ENCODE measurements at regions not wholly inside any gene's neighbourhood (a gene's known extent, or its start where the extent isn't known, plus 50 kb on each side); places are given as distances from the start of the nearest gene placed in this dataset.

DNA sequence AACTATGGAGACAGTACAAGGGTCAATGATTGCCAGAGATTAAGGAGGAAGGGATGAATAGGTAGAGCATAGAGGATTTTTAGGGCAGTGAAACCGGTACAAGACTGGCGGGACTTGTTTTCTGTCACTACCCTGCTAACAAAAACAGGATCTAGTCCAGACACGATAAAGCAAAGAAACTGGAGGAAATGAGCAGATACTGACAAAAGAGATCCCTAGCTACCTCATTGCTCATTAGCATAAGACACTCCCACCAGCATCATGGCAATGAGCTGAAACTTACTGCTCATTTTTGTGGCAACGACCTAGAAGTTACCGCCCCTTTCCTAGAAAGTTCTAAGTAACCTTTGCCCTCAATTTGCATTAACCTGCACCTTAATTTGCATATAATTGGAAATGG, 131.2 kb downstream of the ETAA1 start:
- TF ChIP-seq, protein P1, sequence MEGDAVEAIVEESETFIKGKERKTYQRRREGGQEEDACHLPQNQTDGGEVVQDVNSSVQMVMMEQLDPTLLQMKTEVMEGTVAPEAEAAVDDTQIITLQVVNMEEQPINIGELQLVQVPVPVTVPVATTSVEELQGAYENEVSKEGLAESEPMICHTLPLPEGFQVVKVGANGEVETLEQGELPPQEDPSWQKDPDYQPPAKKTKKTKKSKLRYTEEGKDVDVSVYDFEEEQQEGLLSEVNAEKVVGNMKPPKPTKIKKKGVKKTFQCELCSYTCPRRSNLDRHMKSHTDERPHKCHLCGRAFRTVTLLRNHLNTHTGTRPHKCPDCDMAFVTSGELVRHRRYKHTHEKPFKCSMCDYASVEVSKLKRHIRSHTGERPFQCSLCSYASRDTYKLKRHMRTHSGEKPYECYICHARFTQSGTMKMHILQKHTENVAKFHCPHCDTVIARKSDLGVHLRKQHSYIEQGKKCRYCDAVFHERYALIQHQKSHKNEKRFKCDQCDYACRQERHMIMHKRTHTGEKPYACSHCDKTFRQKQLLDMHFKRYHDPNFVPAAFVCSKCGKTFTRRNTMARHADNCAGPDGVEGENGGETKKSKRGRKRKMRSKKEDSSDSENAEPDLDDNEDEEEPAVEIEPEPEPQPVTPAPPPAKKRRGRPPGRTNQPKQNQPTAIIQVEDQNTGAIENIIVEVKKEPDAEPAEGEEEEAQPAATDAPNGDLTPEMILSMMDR (IDR thresholded peaks at IDR 0.05; ENCODE audit: low read depth, low read length): no peak
- no peak for DNase-seq (ENCODE audit: low read depth in 2 of 2)
- H3K4me3 ChIP-seq (replicated peaks in 1 of 2; ENCODE audit: low read depth in 2 of 2, low read length in 2 of 2): no peak overlapping the region

DNA sequence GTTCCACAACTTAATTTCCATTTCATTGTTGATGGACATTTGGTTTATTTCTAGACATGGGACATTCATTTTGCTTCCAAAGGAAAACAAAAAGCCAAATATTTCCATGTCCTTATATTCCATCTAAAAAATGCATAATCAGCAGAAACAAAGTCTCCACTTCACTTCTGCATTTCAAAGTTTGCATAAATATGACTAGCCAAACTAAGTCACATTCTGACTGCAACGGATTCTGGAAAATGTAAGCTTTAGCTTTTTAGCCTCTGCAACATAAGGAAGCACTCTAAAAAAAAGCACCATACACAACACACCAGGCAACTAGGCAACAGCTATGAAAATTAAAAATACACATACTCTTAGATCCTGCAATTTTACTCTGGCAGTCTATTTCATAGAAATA, 135.3 kb downstream of the ETAA1 start:
- DNase-seq (ENCODE audit: low read depth in 2 of 2): no peak
- TF ChIP-seq, protein P1 (IDR thresholded peaks at IDR 0.05; ENCODE audit: low read depth, low read length): no peak
- no peak overlapping the region for H3K4me3 ChIP-seq (replicated peaks in 1 of 2; ENCODE audit: low read depth in 2 of 2, low read length in 2 of 2)

DNA sequence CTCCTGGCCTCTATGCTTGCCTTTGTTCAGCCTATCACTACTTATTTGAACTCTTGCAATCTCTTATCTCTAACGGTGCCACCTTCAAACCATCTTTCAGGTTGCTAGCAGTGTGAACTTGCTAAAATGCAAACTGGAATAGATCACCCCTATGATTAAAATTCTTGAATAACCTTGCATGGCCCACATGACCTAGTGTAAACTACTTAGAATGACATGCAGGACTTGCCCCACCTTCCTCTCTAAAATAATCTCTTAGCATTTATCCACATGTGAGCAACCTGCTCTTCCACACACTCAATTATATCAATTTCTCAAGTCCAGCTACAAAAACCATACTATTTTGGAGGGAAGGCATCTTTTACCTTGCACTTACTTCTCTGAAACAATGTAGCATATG, 137.6 kb downstream of the ETAA1 start:
- no peak overlapping the region for H3K4me3 ChIP-seq (replicated peaks in 1 of 2; ENCODE audit: low read depth in 2 of 2, low read length in 2 of 2)
- TF ChIP-seq, protein P1 (IDR thresholded peaks at IDR 0.05; ENCODE audit: low read depth, low read length): no peak
- no peak for DNase-seq (ENCODE audit: low read depth in 2 of 2)

DNA sequence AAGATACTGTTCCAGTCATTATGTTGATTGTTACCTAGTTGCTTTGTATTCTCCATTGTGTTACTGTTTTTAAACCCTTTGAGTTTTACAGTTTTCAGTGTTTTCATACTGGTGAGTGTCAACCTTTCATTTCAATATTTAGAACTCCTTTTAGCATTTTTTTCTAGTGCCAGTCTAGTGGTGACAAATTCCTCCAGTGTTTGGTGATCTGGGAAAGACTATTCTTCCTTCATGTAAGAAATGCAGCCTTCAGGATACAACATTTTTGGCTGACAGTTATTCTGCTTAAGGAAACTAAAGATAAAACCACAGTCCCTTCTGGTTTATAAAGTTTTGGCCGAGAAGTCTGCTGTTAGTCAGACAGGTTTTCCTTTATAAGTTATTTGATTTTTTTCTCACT, 143.8 kb downstream of the ETAA1 start:
- TF ChIP-seq, protein P1 (IDR thresholded peaks at IDR 0.05; ENCODE audit: low read depth, low read length): no peak
- H3K4me3 ChIP-seq (replicated peaks in 1 of 2; ENCODE audit: low read depth in 2 of 2, low read length in 2 of 2): no peak overlapping the region
- DNase-seq (ENCODE audit: low read depth in 2 of 2): no peak

DNA sequence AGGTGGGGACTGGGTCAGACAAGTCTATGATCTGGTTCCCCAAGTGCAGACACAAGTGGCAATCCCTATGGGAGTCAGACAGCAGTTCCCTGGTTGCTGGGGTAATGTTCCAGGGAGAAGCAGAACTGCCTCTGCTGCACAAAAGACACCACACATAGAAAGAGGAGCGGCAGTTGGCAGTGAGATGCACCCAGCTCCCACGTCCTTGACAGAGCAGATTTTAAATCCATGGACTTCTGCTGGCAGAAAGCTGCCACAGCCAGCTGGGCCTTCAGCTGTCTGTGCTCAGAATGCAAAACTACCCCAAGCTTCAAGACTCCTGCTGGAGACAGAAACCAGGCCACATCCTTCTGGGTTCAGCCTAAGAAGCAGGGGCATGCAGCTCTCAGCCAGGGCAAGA, 147.2 kb downstream of the ETAA1 start:
- no peak for DNase-seq (ENCODE audit: low read depth in 2 of 2)
- TF ChIP-seq, protein P1 (IDR thresholded peaks at IDR 0.05; ENCODE audit: low read depth, low read length): no peak
- H3K4me3 ChIP-seq (replicated peaks in 1 of 2; ENCODE audit: low read depth in 2 of 2, low read length in 2 of 2): no peak overlapping the region

DNA sequence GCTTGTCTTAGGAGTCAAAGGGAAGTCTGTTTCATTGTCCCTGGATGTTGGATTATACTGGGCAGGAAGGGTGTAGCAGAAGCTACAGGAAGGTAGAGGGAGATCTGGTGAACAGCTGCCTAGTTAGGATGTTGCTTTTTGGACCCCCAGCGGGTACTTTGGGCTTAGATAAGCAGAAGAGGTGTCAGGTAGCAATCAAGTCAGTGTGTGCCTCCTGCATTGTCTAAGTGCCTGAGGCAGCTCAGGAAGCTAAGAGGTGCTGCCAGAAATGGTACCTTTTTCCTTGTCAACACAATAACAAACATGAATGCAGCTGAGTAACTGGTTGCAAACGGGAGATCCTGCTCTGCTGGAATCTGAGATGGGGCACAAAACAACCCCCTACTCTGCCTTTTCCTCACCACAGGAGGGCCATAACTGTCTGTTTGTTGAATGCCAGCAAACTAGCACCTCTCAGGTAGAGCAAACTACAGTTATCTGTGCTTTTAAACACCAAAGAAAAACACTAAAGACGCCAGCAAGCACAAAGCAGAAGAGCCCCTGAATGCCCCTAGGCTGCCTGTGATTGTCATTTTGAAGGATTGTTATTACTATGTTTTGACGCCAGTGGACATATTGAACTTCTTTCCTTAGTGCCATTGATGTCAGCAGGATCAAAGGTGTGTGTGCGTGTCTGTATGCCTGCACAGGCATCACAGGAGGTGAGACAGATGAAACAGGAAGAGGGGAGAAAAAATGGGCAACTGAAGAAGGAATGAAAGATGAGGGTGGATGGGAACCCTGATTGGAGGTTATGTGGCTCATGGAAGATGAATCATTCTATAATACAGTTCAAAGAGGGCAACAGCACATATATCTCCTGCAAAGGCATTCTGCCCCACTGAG, 151.4 kb downstream of the ETAA1 start:
- no peak overlapping the region for H3K4me3 ChIP-seq (replicated peaks in 1 of 2; ENCODE audit: low read depth in 2 of 2, low read length in 2 of 2)
- TF ChIP-seq, protein P1 (IDR thresholded peaks at IDR 0.05; ENCODE audit: low read depth, low read length): no peak
- no peak for DNase-seq (ENCODE audit: low read depth in 2 of 2)

All from cardiac fibroblast (primary cell).